H9 (cell line): ENCODE measurements at regions not wholly inside any gene's neighbourhood (a gene's known extent, or its start where the extent isn't known, plus 50 kb on each side); places are given as distances from the start of the nearest gene placed in this dataset.

Experiments used
- DNase-seq: peaks from one replicate; pipeline ENCODE4 v3.0.0-alpha.2; 2017
- H2AFZ ChIP-seq: one replicate; pipeline ENCODE4 v1.6.1; 2013; ENCODE audit warnings: mild to moderate bottlenecking, low read length, control low read depth, moderate library complexity
- H2AK5ac ChIP-seq: 2 replicates; pipeline ENCODE4 v1.6.1; 2013; ENCODE audit warnings: low read length, control low read depth, mixed read lengths; ENCODE audit not compliant: insufficient read length
- H2BK120ac ChIP-seq: one replicate; pipeline ENCODE4 v1.6.1; 2013; ENCODE audit warnings: low read depth, mild to moderate bottlenecking, low read length, control low read depth, inconsistent platforms; ENCODE audit not compliant: poor library complexity, severe bottlenecking
- H2BK12ac ChIP-seq: 2 replicates; pipeline ENCODE4 v1.6.1; 2013; ENCODE audit warnings: low read length, control low read depth, mixed read lengths, low read depth; ENCODE audit not compliant: insufficient read length
- H2BK15ac ChIP-seq: 2 replicates; pipeline ENCODE4 v1.6.1; 2013; ENCODE audit warnings: low read depth, low read length, control low read depth
- H2BK20ac ChIP-seq: one replicate; pipeline ENCODE4 v1.6.1; 2013; ENCODE audit warnings: low read depth, mild to moderate bottlenecking, low read length, control low read depth, inconsistent platforms; ENCODE audit not compliant: poor library complexity, severe bottlenecking
- H2BK5ac ChIP-seq: 2 replicates; pipeline ENCODE4 v1.6.1; 2013; ENCODE audit warnings: low read length, control low read depth, mixed read lengths; ENCODE audit not compliant: insufficient read length
- H3K14ac ChIP-seq: 2 replicates; pipeline ENCODE4 v1.6.1; 2013; ENCODE audit warnings: low read length, control low read depth; ENCODE audit not compliant: insufficient read depth
- H3K18ac ChIP-seq: 2 replicates; pipeline ENCODE4 v1.6.1; 2013; ENCODE audit warnings: low read depth, mild to moderate bottlenecking, mixed read lengths, low read length, control low read depth; ENCODE audit not compliant: insufficient read length
- H3K23ac ChIP-seq: 2 replicates; pipeline ENCODE4 v1.6.1; 2013; ENCODE audit warnings: low read length, control low read depth, mixed read lengths, low read depth; ENCODE audit not compliant: insufficient read length
- H3K23me2 ChIP-seq: 2 replicates; pipeline ENCODE4 v1.6.1; 2013; ENCODE audit warnings: low read depth, mild to moderate bottlenecking, mixed read lengths, low read length, control low read depth; ENCODE audit not compliant: insufficient read length, poor library complexity, severe bottlenecking
- H3K27ac ChIP-seq: 2 replicates; pipeline ENCODE4 v1.5.1; 2013; ENCODE audit warnings: low read length, control low read depth, mixed read lengths, low read depth; ENCODE audit not compliant: insufficient read length
- H3K27me3 ChIP-seq: 2 replicates; pipeline ENCODE4 v1.6.1; 2013; ENCODE audit warnings: low read length, control low read depth, inconsistent platforms; ENCODE audit not compliant: insufficient read depth
- H3K4ac ChIP-seq: 2 replicates; pipeline ENCODE4 v1.6.1; 2013; ENCODE audit warnings: low read depth, mild to moderate bottlenecking, control low read depth, inconsistent platforms, low read length, moderate library complexity
- H3K4me1 ChIP-seq: 2 replicates; pipeline ENCODE4 v1.6.1; 2013; ENCODE audit warnings: low read length, control low read depth, inconsistent platforms; ENCODE audit not compliant: insufficient read depth
- H3K4me2 ChIP-seq: 2 replicates; pipeline ENCODE4 v1.6.1; 2013; ENCODE audit warnings: low read length, control low read depth, mixed read lengths; ENCODE audit not compliant: insufficient read length, insufficient read depth
- H3K56ac ChIP-seq: 2 replicates; pipeline ENCODE4 v1.6.1; 2013; ENCODE audit warnings: low read depth, mild to moderate bottlenecking, mixed read lengths, low read length, control low read depth; ENCODE audit not compliant: insufficient read length
- H3K79me1 ChIP-seq: 2 replicates; pipeline ENCODE4 v1.6.1; 2013; ENCODE audit warnings: low read depth, mild to moderate bottlenecking, moderate library complexity, low read length, control low read depth, inconsistent platforms; ENCODE audit not compliant: insufficient read depth, poor library complexity, severe bottlenecking
- H3K79me2 ChIP-seq: 2 replicates; pipeline ENCODE4 v1.6.1; 2013; ENCODE audit warnings: low read length, control low read depth, inconsistent platforms; ENCODE audit not compliant: insufficient read depth
- H3K9ac ChIP-seq: 2 replicates; pipeline ENCODE4 v1.6.1; 2013; ENCODE audit warnings: low read length, control low read depth, mixed read lengths; ENCODE audit not compliant: insufficient read length; ENCODE audit errors: extremely low read depth
- H3K9me3 ChIP-seq: one replicate; pipeline ENCODE4 v1.6.1; 2013; ENCODE audit warnings: low read depth, low read length, inconsistent platforms; ENCODE audit not compliant: control insufficient read depth
- H3T11ph ChIP-seq: one replicate; pipeline ENCODE4 v1.6.1; 2013; ENCODE audit warnings: mild to moderate bottlenecking, low read length, control low read depth, inconsistent platforms
- H4K20me1 ChIP-seq: one replicate; pipeline ENCODE4 v1.6.1; 2013; ENCODE audit not compliant: control insufficient read depth, insufficient read length, insufficient read depth
- H4K5ac ChIP-seq: 2 replicates; pipeline ENCODE4 v1.6.1; 2013; ENCODE audit warnings: low read depth, mild to moderate bottlenecking, mixed read lengths, low read length, control low read depth; ENCODE audit not compliant: insufficient read length
- H4K8ac ChIP-seq: replicated peaks from 2 replicates; pipeline ENCODE4 v1.6.1; 2013; ENCODE audit warnings: low read length, control low read depth, mixed read lengths, low read depth; ENCODE audit not compliant: insufficient read length
- H4K91ac ChIP-seq: 2 replicates; pipeline ENCODE4 v1.6.1; 2013; ENCODE audit warnings: low read depth, mild to moderate bottlenecking, moderate library complexity, mixed read lengths, low read length, control low read depth; ENCODE audit not compliant: insufficient read length
- H3K27ac Mint-ChIP-seq, 3 experiments: 2 replicates in 2 of 3; 3 replicates in 1 of 3; pipeline ENCODE4 v1.8.0; 2020 to 2021; ENCODE audit warnings: mixed read lengths in 3 of 3, mild to moderate bottlenecking in 1 of 3, moderate library complexity in 1 of 3
- H3K27me3 Mint-ChIP-seq: 2 replicates; pipeline ENCODE4 v1.8.0; 2021; ENCODE audit warnings: low read depth, mild to moderate bottlenecking, moderate library complexity, mixed read lengths
- H3K36me3 Mint-ChIP-seq, 3 experiments: 2 replicates in 2 of 3; 3 replicates in 1 of 3; pipeline ENCODE4 v1.8.0; 2020 to 2021; ENCODE audit warnings: low read depth in 3 of 3, mixed read lengths in 3 of 3; ENCODE audit not compliant: insufficient read depth in 1 of 3
- H3K4me1 Mint-ChIP-seq, 2 experiments: 2 replicates each; pipeline ENCODE4 v1.8.0; 2020; ENCODE audit warnings: mixed read lengths in 2 of 2
- H3K4me3 Mint-ChIP-seq, 2 experiments: 2 replicates in 1 of 2; 3 replicates in 1 of 2; pipeline ENCODE4 v1.8.0; 2020 to 2021; ENCODE audit warnings: mild to moderate bottlenecking in 2 of 2, mixed read lengths in 2 of 2, moderate library complexity in 1 of 2
- H3K9me3 Mint-ChIP-seq, 2 experiments: 2 replicates in 1 of 2; 3 replicates in 1 of 2; pipeline ENCODE4 v1.8.0; 2020; ENCODE audit warnings: mild to moderate bottlenecking in 2 of 2, mixed read lengths in 2 of 2, moderate library complexity in 1 of 2
- CTCF ChIP-seq: fragments of 200-600 bp; sonication (generic); conservative IDR thresholded peaks from 3 replicates; pipeline ENCODE4 v1.8.0; 2021; ENCODE audit warnings: antibody characterized with exemption, mild to moderate bottlenecking
- WGBS: extraction: QIAGEN DNeasy Blood & Tissue Kit; methylation state at CpG from one replicate; pipeline ENCODE4 v1.1.7; 2013; ENCODE audit warnings: missing lambda C conversion rate, low lambda C conversion rate, mixed read lengths; ENCODE audit not compliant: insufficient read length; ENCODE audit errors: extremely low coverage; 5-methylcytosine and 5-hydroxymethylcytosine counted together

GRCh38 chr17:69723316-69723715, 308.8 kb downstream of the MAP2K6 start:
- no peaks in the 10 kb centered on the region for H3K9me3 ChIP-seq

More at GRCh38 chr17:69723316-69723715, 308.8 kb downstream of the MAP2K6 start:
- H3K23me2 ChIP-seq, result no peaks in the 10 kb centered on the region
- no peak overlapping the region for H3K18ac ChIP-seq
- no CpG with 5 or more reads among the region's 3 CpGs for WGBS
- no peak overlapping the region for H2BK120ac ChIP-seq
- no peak overlapping the region for H3T11ph ChIP-seq
- no peaks in the 10 kb centered on the region for H3K36me3 Mint-ChIP-seq
- H4K8ac ChIP-seq, result no peak overlapping the region
- H3K4ac ChIP-seq, result no peak overlapping the region
- no peak overlapping the region for H2BK12ac ChIP-seq
- DNase-seq, result no peak
- peaks cover 3% of the 10 kb centered on the region in 2 experiments; a peak in 1 of 4 replicates for H3K4me1 Mint-ChIP-seq
- H3K14ac ChIP-seq, result no peak overlapping the region
- no peak overlapping the region for H2AFZ ChIP-seq
- no peak overlapping the region for H3K27ac ChIP-seq
- H3K27me3 ChIP-seq, result 0 out of 2 replicates have a peak, but pooled peaks cover 2% of the 10 kb centered on the region
- TF ChIP-seq CTCF, result no peak
- no peak overlapping the region for H3K23ac ChIP-seq
- H3K79me2 ChIP-seq, result no peaks in the 10 kb centered on the region
- H3K27ac Mint-ChIP-seq, result no peak overlapping the region
- H3K79me1 ChIP-seq, result no peaks in the 10 kb centered on the region
- no peak overlapping the region for H2AK5ac ChIP-seq
- peaks cover 18% of the 10 kb centered on the region for H3K27me3 Mint-ChIP-seq
- 0 out of 2 replicates have a peak, but pooled peaks cover 3% of the 10 kb centered on the region for H3K4me1 ChIP-seq
- no peak overlapping the region for H2BK15ac ChIP-seq
- no peak overlapping the region for H3K4me3 Mint-ChIP-seq
- H3K56ac ChIP-seq, result no peak overlapping the region
- no peak overlapping the region for H2BK5ac ChIP-seq
- no peak overlapping the region for H3K9ac ChIP-seq
- H2BK20ac ChIP-seq, result no peak overlapping the region
- H3K9me3 Mint-ChIP-seq, result no peaks in the 10 kb centered on the region
- H4K20me1 ChIP-seq, result no peaks in the 10 kb centered on the region
- H4K91ac ChIP-seq, result no peak overlapping the region
- H3K4me2 ChIP-seq, result no peak overlapping the region
- no peak overlapping the region for H4K5ac ChIP-seq
